ENCODE measurements at regions not wholly inside any gene's neighbourhood (a gene's known extent, or its start where the extent isn't known, plus 50 kb on each side); places are given as distances from the start of the nearest gene placed in this dataset.

- Mint-ChIP-seq H3K4me3 (no peak overlapping the region), H3K4me1 (no peaks in the 10 kb centered on the region), H3K27me3 (no peaks in the 10 kb centered on the region), H3K27ac (no peak overlapping the region), H3K9me3 (no peaks in the 10 kb centered on the region), H3K36me3 (ENCODE audit: low read depth) (no peaks in the 10 kb centered on the region)
- intact Hi-C loops (cut with micrococcal nuclease), result no loop called here
- DNase-seq, result no peak
These were observed 410.9 kb upstream of the TCF4 start for GRCh38 chr18:55998801-55999385.

GRCh38 chr18:55998071-55998522 is 410.1 kb upstream of the TCF4 start:
- intact Hi-C loops (cut with micrococcal nuclease), result no loop called here
- no peaks in the 10 kb centered on the region for H3K9me3 Mint-ChIP-seq

GRCh38 chr18:55997151-55997561 is 409.2 kb upstream of the TCF4 start:
- no peaks in the 10 kb centered on the region for H3K9me3 Mint-ChIP-seq

More at GRCh38 chr18:55998071-55998522, 410.1 kb upstream of the TCF4 start:
- H3K4me1 Mint-ChIP-seq, result no peaks in the 10 kb centered on the region
- no peak overlapping the region for H3K27ac Mint-ChIP-seq
- H3K4me3 Mint-ChIP-seq, result no peak overlapping the region
- no peaks in the 10 kb centered on the region for H3K27me3 Mint-ChIP-seq
- no peaks in the 10 kb centered on the region for H3K36me3 Mint-ChIP-seq (ENCODE audit: low read depth)
- DNase-seq, result no peak

GRCh38 chr18:55996717-55997116 is 408.7 kb upstream of the TCF4 start:
- H3K27me3 Mint-ChIP-seq, result no peaks in the 10 kb centered on the region
- H3K9me3 Mint-ChIP-seq, result no peaks in the 10 kb centered on the region
- no peak for DNase-seq
- no peak overlapping the region for H3K27ac Mint-ChIP-seq
- no peak overlapping the region for H3K4me3 Mint-ChIP-seq
- intact Hi-C loops (cut with micrococcal nuclease), result no loop called here
- H3K36me3 Mint-ChIP-seq (ENCODE audit: low read depth), result no peaks in the 10 kb centered on the region
- H3K4me1 Mint-ChIP-seq, result no peaks in the 10 kb centered on the region

More at GRCh38 chr18:55997151-55997561, 409.2 kb upstream of the TCF4 start:
- Mint-ChIP-seq H3K27ac (no peak overlapping the region), H3K4me3 (no peak overlapping the region), H3K36me3 (ENCODE audit: low read depth) (no peaks in the 10 kb centered on the region), H3K27me3 (no peaks in the 10 kb centered on the region), H3K4me1 (no peaks in the 10 kb centered on the region)
- intact Hi-C loops (cut with micrococcal nuclease), result no loop called here
- DNase-seq, result no peak

- H3K27ac Mint-ChIP-seq, result no peak overlapping the region
- no peaks in the 10 kb centered on the region for H3K4me1 Mint-ChIP-seq
- no peaks in the 10 kb centered on the region for H3K36me3 Mint-ChIP-seq (ENCODE audit: low read depth)
- no peak overlapping the region for H3K4me3 Mint-ChIP-seq
- no peaks in the 10 kb centered on the region for H3K27me3 Mint-ChIP-seq
- H3K9me3 Mint-ChIP-seq, result no peaks in the 10 kb centered on the region
- no peak for DNase-seq
- intact Hi-C loops (cut with micrococcal nuclease), result no loop called here
These were observed 402.2 kb upstream of the TCF4 start for GRCh38 chr18:55990186-55990585.

GRCh38 chr18:55988537-55988936 is 400.5 kb upstream of the TCF4 start:
- no peak for DNase-seq
- Mint-ChIP-seq H3K36me3 (ENCODE audit: low read depth) (no peaks in the 10 kb centered on the region), H3K4me3 (no peak overlapping the region), H3K27ac (no peak overlapping the region), H3K9me3 (peaks cover 4% of the 10 kb centered on the region), H3K4me1 (no peaks in the 10 kb centered on the region), H3K27me3 (no peaks in the 10 kb centered on the region)
- intact Hi-C loops (cut with micrococcal nuclease), result no loop called here

- H3K9me3 Mint-ChIP-seq, result peaks cover 4% of the 10 kb centered on the region
- H3K27ac Mint-ChIP-seq, result no peak overlapping the region
- no peaks in the 10 kb centered on the region for H3K36me3 Mint-ChIP-seq (ENCODE audit: low read depth)
These were observed 395.4 kb upstream of the TCF4 start for GRCh38 chr18:55983433-55983832.

GRCh38 chr18:55982992-55983391 is 395.0 kb upstream of the TCF4 start:
- H3K4me3 Mint-ChIP-seq, result no peak overlapping the region
- H3K27ac Mint-ChIP-seq, result no peak overlapping the region
- H3K27me3 Mint-ChIP-seq, result no peaks in the 10 kb centered on the region
- no peaks in the 10 kb centered on the region for H3K36me3 Mint-ChIP-seq (ENCODE audit: low read depth)
- peaks cover 4% of the 10 kb centered on the region for H3K9me3 Mint-ChIP-seq
- H3K4me1 Mint-ChIP-seq, result no peaks in the 10 kb centered on the region
- DNase-seq, result no peak
- intact Hi-C loops (cut with micrococcal nuclease), result no loop called here

More at GRCh38 chr18:55983433-55983832, 395.4 kb upstream of the TCF4 start:
- Mint-ChIP-seq H3K27me3 (no peaks in the 10 kb centered on the region), H3K4me3 (no peak overlapping the region), H3K4me1 (no peaks in the 10 kb centered on the region)
- DNase-seq, result no peak
- intact Hi-C loops (cut with micrococcal nuclease), result no loop called here

GRCh38 chr18:55981712-55982475 is 393.9 kb upstream of the TCF4 start:
- H3K9me3 Mint-ChIP-seq, result peaks cover 4% of the 10 kb centered on the region
- DNase-seq, result no peak
- no peak overlapping the region for H3K27ac Mint-ChIP-seq
- H3K4me3 Mint-ChIP-seq, result no peak overlapping the region
- no peaks in the 10 kb centered on the region for H3K27me3 Mint-ChIP-seq
- H3K36me3 Mint-ChIP-seq (ENCODE audit: low read depth), result no peaks in the 10 kb centered on the region
- intact Hi-C loops (cut with micrococcal nuclease), result no loop called here
- H3K4me1 Mint-ChIP-seq, result no peaks in the 10 kb centered on the region

- Mint-ChIP-seq H3K4me1 (no peaks in the 10 kb centered on the region), H3K27me3 (no peaks in the 10 kb centered on the region), H3K27ac (no peak overlapping the region), H3K4me3 (no peak overlapping the region), H3K9me3 (no peaks in the 10 kb centered on the region), H3K36me3 (ENCODE audit: low read depth) (no peaks in the 10 kb centered on the region)
- intact Hi-C loops (cut with micrococcal nuclease), result no loop called here
- DNase-seq, result no peak
These were observed 386.5 kb upstream of the TCF4 start for GRCh38 chr18:55974521-55974920.

GRCh38 chr18:55968550-55968949 is 380.6 kb upstream of the TCF4 start:
- Mint-ChIP-seq H3K4me3 (no peak overlapping the region), H3K36me3 (ENCODE audit: low read depth) (no peaks in the 10 kb centered on the region), H3K4me1 (no peaks in the 10 kb centered on the region), H3K27me3 (no peaks in the 10 kb centered on the region), H3K9me3 (no peaks in the 10 kb centered on the region), H3K27ac (no peak overlapping the region)
- DNase-seq, result no peak
- intact Hi-C loops (cut with micrococcal nuclease), result no loop called here

- DNase-seq, result no peak
- intact Hi-C loops (cut with micrococcal nuclease), result no loop called here
- H3K27ac Mint-ChIP-seq, result no peak overlapping the region
- H3K4me1 Mint-ChIP-seq, result no peaks in the 10 kb centered on the region
- H3K27me3 Mint-ChIP-seq, result no peaks in the 10 kb centered on the region
- no peaks in the 10 kb centered on the region for H3K36me3 Mint-ChIP-seq (ENCODE audit: low read depth)
- H3K9me3 Mint-ChIP-seq, result no peaks in the 10 kb centered on the region
- H3K4me3 Mint-ChIP-seq, result no peak overlapping the region
These were observed 379.0 kb upstream of the TCF4 start for GRCh38 chr18:55967019-55967418.

GRCh38 chr18:55964171-55964570 is 376.2 kb upstream of the TCF4 start:
- Mint-ChIP-seq H3K4me3 (no peak overlapping the region), H3K27ac (no peak overlapping the region), H3K9me3 (no peaks in the 10 kb centered on the region), H3K36me3 (ENCODE audit: low read depth) (no peaks in the 10 kb centered on the region), H3K4me1 (no peaks in the 10 kb centered on the region), H3K27me3 (no peaks in the 10 kb centered on the region)
- intact Hi-C loops (cut with micrococcal nuclease), result no loop called here
- DNase-seq, result no peak

GRCh38 chr18:55953326-55953725 is 365.3 kb upstream of the TCF4 start:
- H3K27me3 Mint-ChIP-seq, result no peaks in the 10 kb centered on the region
- H3K4me3 Mint-ChIP-seq, result no peak overlapping the region
- intact Hi-C loops (cut with micrococcal nuclease), result no loop called here
- H3K36me3 Mint-ChIP-seq (ENCODE audit: low read depth), result no peaks in the 10 kb centered on the region
- H3K9me3 Mint-ChIP-seq, result no peaks in the 10 kb centered on the region
- DNase-seq, result no peak
- no peaks in the 10 kb centered on the region for H3K4me1 Mint-ChIP-seq
- H3K27ac Mint-ChIP-seq, result no peak overlapping the region

All from activated CD4-positive, alpha-beta T cell treated with anti-CD3 and anti-CD28 coated beads, Interleukin-2, amount 10 ng/mL, durations not matched to agents 24 days and 14 days (primary cell).